ENCODE measurements at regions not wholly inside any gene's neighbourhood (a gene's known extent, or its start where the extent isn't known, plus 50 kb on each side); places are given as distances from the start of the nearest gene placed in this dataset.
"Not testable (repeated sequence)": the region's sequence is repeated elsewhere in the genome, so short reads cannot be mapped to it uniquely, and the experiment has no call there.

- DNase-seq (ENCODE audit: low read depth in 3 of 3) = no peak
Observed at GRCh38 chr2:220767591-220768255, 804.4 kb downstream of the EPHA4 start.

DNA sequence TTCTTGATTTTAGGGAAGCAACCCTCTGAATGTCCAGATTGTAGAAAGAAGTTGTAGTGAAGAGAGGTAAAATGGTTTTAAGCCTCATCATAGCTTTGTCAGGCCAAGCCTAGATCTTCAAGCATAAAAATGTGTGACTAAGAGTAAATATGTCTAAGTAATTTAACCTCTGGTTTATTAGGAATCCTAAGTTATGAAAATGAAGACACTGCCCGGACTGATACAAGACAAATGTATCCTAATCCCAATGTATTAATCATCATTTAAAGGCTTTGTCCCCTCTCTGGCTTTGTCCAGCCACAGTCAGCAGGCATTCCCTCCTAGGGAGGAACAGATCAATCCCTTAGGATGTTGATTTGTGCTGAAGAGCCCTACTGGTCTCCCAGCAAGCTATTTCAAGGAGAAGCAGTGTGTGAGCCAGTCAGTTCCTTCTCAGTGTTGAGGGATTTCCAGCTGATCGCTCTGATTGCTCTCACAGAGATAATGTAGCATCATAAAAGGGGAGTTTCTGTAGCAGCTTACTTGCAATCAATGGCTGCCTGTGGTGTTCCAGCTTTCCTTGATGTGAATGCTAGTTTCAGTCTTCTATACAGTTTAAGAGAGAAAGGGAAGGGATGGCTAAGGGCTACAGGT, 796.1 kb downstream of the EPHA4 start:
- no peak for DNase-seq (ENCODE audit: low read depth in 3 of 3)

DNA sequence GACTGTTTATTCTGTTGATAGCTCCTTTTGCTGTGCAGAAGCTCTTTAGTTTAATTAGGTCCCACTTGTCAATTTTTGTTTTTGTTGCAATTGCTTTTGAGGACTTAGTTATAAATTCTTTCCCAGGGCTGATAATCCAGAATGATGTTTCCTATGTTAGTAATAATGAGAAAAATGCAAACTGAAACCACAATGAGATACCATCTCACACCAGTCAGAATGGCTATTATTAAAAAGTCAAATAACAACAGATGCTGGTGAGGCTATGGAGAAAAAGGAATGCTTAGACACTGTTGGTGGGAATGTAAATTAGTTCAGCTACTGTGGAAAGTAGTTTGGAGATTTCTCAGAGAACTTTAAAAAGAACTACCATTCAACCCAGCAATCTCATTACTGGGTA, 793.0 kb downstream of the EPHA4 start:
- DNase-seq (ENCODE audit: low read depth in 3 of 3) = not testable (repeated sequence)

- DNase-seq (ENCODE audit: low read depth in 3 of 3) = no peak
Observed at GRCh38 chr2:220779511-220779910, 792.6 kb downstream of the EPHA4 start.

DNA sequence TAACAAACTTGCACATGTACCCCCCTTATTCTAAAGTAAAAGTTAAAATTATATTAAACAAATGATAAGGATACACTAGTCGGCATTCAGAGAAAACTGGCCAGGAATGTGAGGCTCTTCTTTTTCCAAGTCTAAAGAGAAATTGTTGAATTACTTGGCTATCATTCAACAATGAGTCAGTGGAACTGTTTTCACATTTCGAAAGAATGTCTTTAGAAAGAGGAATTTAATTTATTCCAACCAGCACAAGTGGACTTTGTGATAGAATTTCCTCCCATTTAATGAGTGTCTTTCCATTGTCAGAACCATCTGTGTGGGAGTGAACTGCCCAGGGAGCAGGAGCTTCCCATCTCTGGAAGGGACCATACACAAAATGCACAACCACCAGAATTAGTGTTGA, 792.2 kb downstream of the EPHA4 start:
- DNase-seq (ENCODE audit: low read depth in 3 of 3) = no peak

DNA sequence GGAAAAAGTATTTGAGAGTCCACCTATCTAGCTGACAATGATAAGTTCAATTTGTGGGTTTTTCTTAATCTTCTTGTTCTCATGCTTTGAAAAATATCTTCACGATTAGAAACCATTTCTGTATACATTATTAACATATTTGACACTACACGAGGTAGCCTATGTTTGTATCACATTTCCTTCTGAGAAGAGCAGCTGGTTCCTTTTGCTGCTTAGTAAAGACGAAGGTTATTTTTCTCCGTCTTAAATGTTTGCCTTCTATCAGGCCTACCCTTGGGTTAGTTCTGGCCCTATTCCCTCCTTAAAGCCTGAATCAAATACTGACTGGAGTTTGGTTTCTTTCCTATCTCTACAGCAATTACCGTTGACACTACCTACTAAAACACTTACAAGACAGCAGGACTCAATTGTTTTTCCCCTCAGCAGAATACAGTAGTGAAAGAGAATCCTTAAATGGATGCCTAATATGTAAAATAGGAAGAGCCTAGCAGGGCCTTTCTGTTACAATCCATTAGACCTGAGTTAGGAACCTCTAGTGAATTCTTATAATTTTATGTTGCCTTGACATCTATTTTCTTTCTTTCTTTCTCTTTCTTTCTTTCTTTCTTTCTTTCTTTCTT, 790.4 kb downstream of the EPHA4 start:
- DNase-seq (ENCODE audit: low read depth in 3 of 3) = no peak

DNA sequence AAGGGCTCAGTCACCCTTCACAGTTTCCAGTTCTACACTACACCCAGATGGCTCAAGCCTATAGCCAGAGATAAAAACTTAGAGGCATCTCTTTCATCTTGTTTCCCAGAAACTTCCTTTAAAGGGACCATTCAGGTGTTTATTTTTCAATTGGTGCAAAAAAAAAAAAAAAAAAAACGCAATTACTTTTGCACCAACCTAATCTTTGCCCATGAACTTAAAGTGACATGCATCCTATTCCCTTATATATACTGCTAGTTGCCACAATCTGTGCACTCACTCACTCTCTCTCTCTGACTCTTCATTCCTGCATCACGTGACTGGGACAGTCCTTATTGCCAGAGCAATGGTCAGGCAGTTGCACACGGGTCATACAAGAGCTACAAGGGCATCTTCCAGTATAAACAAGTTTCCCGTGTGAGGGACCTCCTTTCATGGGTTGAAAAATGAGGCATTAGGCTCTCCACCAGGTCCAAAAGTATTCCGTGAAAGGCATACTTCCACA, 789.4 kb downstream of the EPHA4 start:
- no peak for DNase-seq (ENCODE audit: low read depth in 3 of 3)

DNA sequence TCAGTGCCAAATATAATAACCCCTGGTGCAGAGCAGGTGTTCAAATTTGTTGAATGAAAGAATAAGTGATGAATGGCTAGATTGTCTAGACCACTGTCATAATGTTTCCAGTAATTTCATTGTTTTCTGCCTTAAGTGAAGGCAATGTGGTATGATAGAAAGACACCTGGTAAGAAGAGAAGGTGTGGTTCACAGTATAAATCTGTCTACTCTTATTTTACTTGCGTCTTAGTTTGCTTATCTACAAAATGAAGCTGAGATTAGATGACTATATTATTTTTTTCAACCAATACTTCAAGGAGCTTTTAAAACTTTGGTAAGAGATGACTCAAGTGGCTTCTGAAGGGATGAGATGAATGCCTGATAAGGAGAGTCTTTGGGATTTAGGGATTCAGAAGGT, 788.4 kb downstream of the EPHA4 start:
- DNase-seq (ENCODE audit: low read depth in 3 of 3) = no peak

GRCh38 chr2:220785178-220785577, 786.9 kb downstream of the EPHA4 start:
- no peak for DNase-seq (ENCODE audit: low read depth in 3 of 3)

- no peak for DNase-seq (ENCODE audit: low read depth in 3 of 3)
Observed at GRCh38 chr2:220786216-220786615, 785.9 kb downstream of the EPHA4 start.

DNA sequence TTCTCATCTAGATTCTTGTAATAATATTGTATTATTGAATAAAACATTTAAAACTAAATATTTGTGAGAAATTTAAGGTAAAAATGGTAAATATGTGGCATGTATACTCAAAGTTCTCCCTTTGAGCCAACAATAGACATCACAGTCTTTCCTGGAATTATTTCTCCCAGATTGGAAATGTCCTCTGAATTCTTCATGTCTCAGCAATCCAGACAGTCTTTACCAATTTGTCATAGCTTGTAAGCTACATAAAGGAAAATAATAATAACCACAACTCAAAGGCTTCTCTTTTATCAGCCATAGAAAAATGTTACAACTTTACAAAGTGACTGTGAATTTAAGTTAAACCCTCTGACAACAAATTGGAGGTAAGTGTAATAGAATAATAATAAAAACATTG, 784.9 kb downstream of the EPHA4 start:
- no peak for DNase-seq (ENCODE audit: low read depth in 3 of 3)

DNA sequence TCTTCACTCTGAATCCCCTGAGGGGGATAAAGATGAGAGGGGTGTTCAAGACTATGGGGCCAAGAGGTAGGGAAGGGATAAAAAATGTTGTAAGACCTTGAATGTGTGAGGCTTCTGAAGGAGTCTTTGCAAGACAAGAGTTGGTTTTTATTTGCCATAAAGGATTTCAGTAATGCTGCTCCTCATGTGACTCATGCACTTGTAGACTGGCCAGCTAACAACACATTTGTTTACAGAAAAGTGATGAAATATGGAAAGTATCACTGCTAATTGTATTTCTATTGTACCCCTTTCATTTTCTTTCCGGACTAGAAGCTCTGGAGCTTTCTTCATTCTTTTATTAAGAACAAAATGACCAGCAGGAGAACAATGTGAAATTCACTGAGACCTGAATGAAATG, 782.1 kb downstream of the EPHA4 start:
- no peak for DNase-seq (ENCODE audit: low read depth in 3 of 3)

DNA sequence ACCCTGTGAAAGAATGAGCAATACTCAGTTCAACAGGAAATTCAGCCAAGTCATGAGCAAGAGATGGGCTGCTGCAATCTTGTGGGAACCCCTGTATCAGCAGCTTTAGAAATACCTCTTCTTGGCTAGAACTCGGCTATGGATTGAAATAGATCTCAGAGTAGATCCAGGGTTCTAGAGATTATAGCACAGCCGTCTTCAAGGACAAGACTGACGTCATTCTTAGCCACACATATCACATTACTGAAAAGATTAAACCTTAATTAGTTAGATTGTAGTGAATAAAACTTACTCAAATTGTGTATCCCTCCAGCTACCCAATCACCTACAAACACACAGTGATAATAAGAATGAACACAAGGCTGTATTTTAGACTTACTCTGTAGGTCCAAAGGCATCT, 776.4 kb downstream of the EPHA4 start:
- no peak for DNase-seq (ENCODE audit: low read depth in 3 of 3)

- DNase-seq (ENCODE audit: low read depth in 3 of 3) = no peak
Observed at GRCh38 chr2:220811115-220811514, 761.0 kb downstream of the EPHA4 start.

GRCh38 chr2:220811952-220812570, 760.0 kb downstream of the EPHA4 start:
- DNase-seq (ENCODE audit: low read depth in 3 of 3) = no peak

DNA sequence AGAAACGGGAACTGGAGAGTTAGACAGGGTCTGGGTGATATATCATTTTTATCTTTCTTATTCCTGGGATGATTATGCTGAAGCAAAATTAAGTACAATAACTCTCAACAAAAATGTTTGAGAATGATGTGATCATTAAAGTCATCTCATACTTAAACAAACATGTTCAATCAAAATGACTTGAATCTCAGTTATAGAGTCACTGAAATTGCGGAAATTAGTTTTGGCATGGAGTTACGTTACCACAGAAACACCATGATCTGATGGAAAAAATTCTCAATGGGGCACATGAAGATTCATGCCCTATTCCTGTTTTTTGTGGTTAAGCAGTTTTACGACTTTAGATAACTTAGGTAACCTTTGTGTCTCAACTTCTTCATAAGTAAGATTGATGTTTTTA, 757.7 kb downstream of the EPHA4 start:
- no peak for DNase-seq (ENCODE audit: low read depth in 3 of 3)

DNA sequence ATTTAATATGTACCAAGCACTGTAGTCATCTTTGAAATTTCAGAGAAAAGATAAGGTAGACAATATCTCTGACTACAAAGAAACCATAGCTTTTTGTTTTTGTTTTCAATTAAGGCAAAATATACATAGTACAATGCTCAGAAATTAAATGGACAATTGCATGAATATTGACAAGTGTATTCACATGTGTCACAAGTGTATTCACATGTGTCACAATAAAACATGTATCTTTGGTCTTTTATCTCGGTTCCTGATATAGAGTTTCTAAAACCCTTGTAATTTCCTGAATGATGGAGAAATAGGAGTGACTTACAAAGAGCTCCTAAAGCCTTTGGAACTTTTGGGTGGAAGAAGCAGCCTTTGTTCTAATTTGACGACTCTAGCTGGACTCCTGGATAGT, 756.4 kb downstream of the EPHA4 start:
- no peak for DNase-seq (ENCODE audit: low read depth in 3 of 3)

DNA sequence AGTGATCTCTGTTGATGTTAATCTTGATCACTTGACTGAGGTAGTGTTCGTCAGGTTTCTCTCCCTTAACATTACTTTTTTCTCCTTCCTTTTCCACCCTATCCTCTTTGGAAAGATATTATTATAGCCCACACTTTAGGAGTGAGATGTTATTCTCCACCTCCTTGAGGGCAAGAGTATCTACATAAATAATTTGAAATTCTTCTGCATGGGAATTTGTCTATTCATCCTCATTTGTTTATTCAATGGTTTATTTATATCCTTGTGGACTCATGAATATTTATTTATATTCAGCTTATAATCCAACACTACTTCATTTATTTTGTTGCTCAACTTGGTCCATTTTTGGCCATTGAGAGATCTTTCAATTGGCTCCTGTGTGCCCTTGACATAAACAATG, 750.4 kb downstream of the EPHA4 start:
- no peak for DNase-seq (ENCODE audit: low read depth in 3 of 3)

GRCh38 chr2:220823590-220823989, 748.5 kb downstream of the EPHA4 start:
- DNase-seq (ENCODE audit: low read depth in 3 of 3) = not testable (repeated sequence)

GRCh38 chr2:220833446-220833845, 738.7 kb downstream of the EPHA4 start:
- DNase-seq (ENCODE audit: low read depth in 3 of 3) = no peak

GRCh38 chr2:220835583-220835982, 736.5 kb downstream of the EPHA4 start:
- no peak for DNase-seq (ENCODE audit: low read depth in 3 of 3)

- no peak for DNase-seq (ENCODE audit: low read depth in 3 of 3)
Observed at GRCh38 chr2:220837226-220837625, 734.9 kb downstream of the EPHA4 start.

Measured in stimulated activated CD4-positive, alpha-beta T cell treated with anti-CD3 and anti-CD28 coated beads, TNF-alpha, amount 100 ng/mL, for 24 hours (primary cell).